B cell (primary cell): ENCODE measurements at regions not wholly inside any gene's neighbourhood (a gene's known extent, or its start where the extent isn't known, plus 50 kb on each side); places are given as distances from the start of the nearest gene placed in this dataset.

ENCODE experiments used
- ATAC-seq: fragments of 200-7000 bp; cut with Tn5 transposase; one replicate; pipeline ENCODE4 v1.10.0; 2021; ENCODE audit warnings: low read depth, mild to moderate bottlenecking, moderate number of reproducible peaks, moderate library complexity
- CTCF ChIA-PET: fragments of 350-600 bp; sonication (Branson Sonifier 250); formaldehyde crosslinking; loops from one replicate; lab custom pipeline; 2021; ENCODE audit warnings: antibody characterized with exemption, inconsistent platforms; lab: Charles Lee
- POLR2A ChIA-PET: fragments of 350-600 bp; sonication (Branson Sonifier 250); formaldehyde crosslinking; loops from one replicate; lab custom pipeline; 2021; ENCODE audit warnings: antibody characterized with exemption; lab: Charles Lee
- DNase-seq: peaks from one replicate; pipeline ENCODE4 v3.0.0; 2013
- H2AFZ ChIP-seq: 2 replicates; pipeline ENCODE4 v1.6.1; 2012; ENCODE audit warnings: mild to moderate bottlenecking, low read depth, low read length; ENCODE audit not compliant: insufficient read depth, poor library complexity, severe bottlenecking
- H3K27ac ChIP-seq, 2 donors: 1 replicate in 1 of 2; 2 replicates in 1 of 2; pipeline ENCODE4 v1.5.1; 2012 to 2013; ENCODE audit warnings: low read length in 2 of 2, mild to moderate bottlenecking in 2 of 2, moderate library complexity in 1 of 2
- H3K27me3 ChIP-seq, 4 experiments: fragments of 200-600 bp in 1 of 4; sonication (generic) in 1 of 4; replicated peaks in 1 of 4; 1 replicate in 2 of 4; 2 replicates in 2 of 4; pipeline versions ENCODE4 v1.6.1 to v1.7.0; 2013 to 2016; ENCODE audit warnings: low read length in 3 of 4, mild to moderate bottlenecking in 2 of 4, mixed read lengths in 1 of 4, moderate library complexity in 1 of 4; ENCODE audit not compliant: insufficient read depth in 4 of 4, control insufficient read depth in 3 of 4; ENCODE audit errors: control extremely low read depth in 1 of 4
- H3K36me3 ChIP-seq, 2 experiments: replicated peaks in 1 of 2; 1 replicate in 1 of 2; 2 replicates in 1 of 2; pipeline versions ENCODE4 v1.6.1 to v1.7.1; 2013; ENCODE audit warnings: low read length in 1 of 2; ENCODE audit not compliant: insufficient read depth in 2 of 2, control insufficient read depth in 1 of 2; ENCODE audit errors: control extremely low read depth in 1 of 2, extremely low read depth in 1 of 2
- H3K4me1 ChIP-seq, 2 donors: fragments of 200-600 bp in 1 of 2; sonication (generic) in 1 of 2; 1 replicate in 1 of 2; 2 replicates in 1 of 2; pipeline versions ENCODE4 v1.5.1 to v1.6.1; 2013 to 2017; ENCODE audit warnings: low read length in 2 of 2; ENCODE audit not compliant: control insufficient read depth in 2 of 2, insufficient read depth in 2 of 2
- H3K4me2 ChIP-seq: replicated peaks from 2 replicates; pipeline ENCODE3; 2012; ENCODE audit warnings: mild to moderate bottlenecking, low read depth, low read length; ENCODE audit not compliant: poor library complexity, severe bottlenecking
- H3K4me3 ChIP-seq, 5 experiments: fragments of 200-600 bp in 1 of 5; sonication (generic) in 1 of 5; 1 replicate in 3 of 5; 2 replicates in 2 of 5; pipeline versions ENCODE4 v1.5.1 to v1.7.0; 2011 to 2016; ENCODE audit warnings: low read length in 4 of 5, mild to moderate bottlenecking in 4 of 5, low read depth in 2 of 5, control low read depth in 1 of 5, moderate library complexity in 1 of 5; ENCODE audit not compliant: insufficient read depth in 1 of 5; ENCODE audit errors: control extremely low read depth in 1 of 5, extremely low read depth in 1 of 5
- H3K79me2 ChIP-seq: fragments of 200-600 bp; sonication (generic); one replicate; pipeline ENCODE4 v1.6.0; 2016; ENCODE audit warnings: low read length; ENCODE audit not compliant: control insufficient read depth, insufficient read depth
- H3K9ac ChIP-seq: fragments of 200-600 bp; sonication (generic); 2 replicates; pipeline ENCODE4 v1.6.1; 2017; ENCODE audit warnings: mild to moderate bottlenecking, low read length, moderate library complexity
- H3K9me3 ChIP-seq, 3 donors: one replicate each; pipeline versions ENCODE4 v1.6.1 to v1.7.1; 2013; ENCODE audit warnings: low read length in 2 of 3; ENCODE audit not compliant: control insufficient read depth in 2 of 3, insufficient read depth in 1 of 3; ENCODE audit errors: control extremely low read depth in 1 of 3
- H4K20me1 ChIP-seq: 2 replicates; pipeline ENCODE4 v1.6.0; 2012; ENCODE audit warnings: mild to moderate bottlenecking, low read length; ENCODE audit not compliant: insufficient read depth, control insufficient read depth, poor library complexity, severe bottlenecking
- H3K27ac Mint-ChIP-seq: one replicate; pipeline ENCODE4 v1.8.0; 2021; ENCODE audit warnings: mixed read lengths
- H3K27me3 Mint-ChIP-seq: one replicate; pipeline ENCODE4 v1.8.0; 2021; ENCODE audit warnings: mixed read lengths
- H3K4me1 Mint-ChIP-seq: one replicate; pipeline ENCODE4 v1.8.0; 2021; ENCODE audit warnings: mixed read lengths
- H3K4me3 Mint-ChIP-seq: one replicate; pipeline ENCODE4 v1.8.0; 2021; ENCODE audit warnings: mixed read lengths
- H3K9me3 Mint-ChIP-seq: one replicate; pipeline ENCODE4 v1.8.0; 2022; ENCODE audit warnings: mixed read lengths; ENCODE audit not compliant: insufficient read depth
- CTCF ChIP-seq: fragments of 200-600 bp; IDR thresholded peaks from one replicate; pipeline ENCODE4 v1.8.0; 2022; ENCODE audit warnings: antibody characterized with exemption, mild to moderate bottlenecking
- EZH2 ChIP-seq: IDR thresholded peaks from 2 replicates; pipeline ENCODE4 v1.6.1; 2012; ENCODE audit warnings: borderline replicate concordance, low read depth, mild to moderate bottlenecking, moderate library complexity, low read length; ENCODE audit not compliant: insufficient read depth, poor library complexity, severe bottlenecking
- WGBS: methylation state at CpG from one replicate; pipeline ENCODE4 v1.1.5; 2013; ENCODE audit warnings: missing lambda C conversion rate; ENCODE audit not compliant: insufficient coverage; 5-methylcytosine and 5-hydroxymethylcytosine counted together
- intact Hi-C: fragments of 100-400 bp; cut with micrococcal nuclease; formaldehyde crosslinking; loops from one replicate; pipeline ENCODE4 v1.10.0; 2022

GRCh38 chr2:64751286-64752260 lies 97.9 kb upstream of the SERTAD2 start:
- peak overlapping the region; percentile 91 for H3K4me3 Mint-ChIP-seq
- no peak for DNase-seq

More at GRCh38 chr2:64751286-64752260, 97.9 kb upstream of the SERTAD2 start:
- Histone ChIP-seq H4K20me1 (no peaks in the 10 kb centered on the region), H3K9me3 (peaks cover 0 to 3% (median 1%) of the 10 kb centered on the region in 3 donors), H3K27me3 (no peaks in the 10 kb centered on the region), H3K4me2 (peak overlapping the region; percentile 89), H3K79me2 (peaks cover 5% of the 10 kb centered on the region), H3K4me1 (peaks cover 18 to 19% of the 10 kb centered on the region in 2 donors), H3K36me3 (no peaks in the 10 kb centered on the region), H3K27ac (peak overlapping the region; percentile 82 to 88), H2AFZ (peak overlapping the region; percentile 91), H3K9ac (peak overlapping the region; percentile 82), H3K4me3 (peak overlapping the region; percentile 85 to 94 (median 91))
- Mint-ChIP-seq H3K27ac (peak overlapping the region; percentile 98), H3K9me3 (no peaks in the 10 kb centered on the region), H3K4me1 (peaks cover 27% of the 10 kb centered on the region), H3K27me3 (no peaks in the 10 kb centered on the region)
- intact Hi-C loops: loop anchor here (1.0 to 5.0 kb wide), 11 partner anchors 16 to 227 kb away; partner anchors contain the start of genes AFTPH and SERTAD2
- CTCF ChIA-PET: interaction anchor here (0.6 to 9.9 kb wide), 28 partner anchors 10 to 937 kb away, joined by 3 to 121 read pairs (median 6); partner anchors contain the start of genes AFTPH and SERTAD2
- under 1% methylated on average over 59 of the region's 59 CpGs for WGBS
- TF ChIP-seq EZH2: no peak
- TF ChIP-seq CTCF: peak; percentile 35
- POLR2A ChIA-PET: interaction anchor here (0.6 to 5.7 kb wide), 26 partner anchors 9 to 538 kb away, joined by 3 to 138 read pairs (median 6); partner anchors contain the start of gene SERTAD2
- no peak for ATAC-seq
